GM23248 (cell line): ENCODE measurements at regions not wholly inside any gene's neighbourhood (a gene's known extent, or its start where the extent isn't known, plus 50 kb on each side); places are given as distances from the start of the nearest gene placed in this dataset.

Experiments
- DNase-seq: peaks from one replicate; pipeline ENCODE4 v3.0.0-alpha.2; 2015
- H2AFZ ChIP-seq: fragments of 200-600 bp; sonication (generic); 2 replicates; pipeline ENCODE4 v1.6.1; 2016; ENCODE audit warnings: antibody characterized with exemption
- H3F3A ChIP-seq: fragments of 200-600 bp; sonication (generic); 2 replicates; pipeline ENCODE4 v1.6.1; 2016; ENCODE audit warnings: mild to moderate bottlenecking, antibody characterized with exemption, mixed run types; ENCODE audit not compliant: insufficient read depth
- H3K27ac ChIP-seq: fragments of 200-600 bp; sonication (generic); 2 replicates; pipeline ENCODE4 v1.5.1; 2016; ENCODE audit warnings: mild to moderate bottlenecking
- H3K27me3 ChIP-seq: fragments of 200-600 bp; sonication (generic); replicated peaks from 2 replicates; pipeline ENCODE4 v1.6.1; 2016; ENCODE audit warnings: mild to moderate bottlenecking; ENCODE audit not compliant: insufficient read depth
- H3K36me3 ChIP-seq: fragments of 200-600 bp; sonication (generic); 2 replicates; pipeline ENCODE4 v1.6.1; 2016; ENCODE audit warnings: low read depth, mild to moderate bottlenecking
- H3K4me1 ChIP-seq: fragments of 200-600 bp; sonication (generic); 2 replicates; pipeline ENCODE4 v1.6.1; 2016; ENCODE audit warnings: mild to moderate bottlenecking; ENCODE audit not compliant: insufficient read depth
- H3K4me2 ChIP-seq: fragments of 200-600 bp; sonication (generic); one replicate; pipeline ENCODE4 v1.6.1; 2016; ENCODE audit warnings: mild to moderate bottlenecking; ENCODE audit not compliant: unreplicated experiment
- H3K4me3 ChIP-seq: fragments of 200-600 bp; sonication (generic); 2 replicates; pipeline ENCODE4 v1.5.1; 2016; ENCODE audit warnings: mild to moderate bottlenecking
- H3K79me2 ChIP-seq: fragments of 200-600 bp; sonication (generic); 2 replicates; pipeline ENCODE4 v1.6.1; 2016; ENCODE audit warnings: mild to moderate bottlenecking; ENCODE audit not compliant: insufficient read depth
- H3K9ac ChIP-seq: fragments of 200-600 bp; sonication (generic); 2 replicates; pipeline ENCODE4 v1.6.1; 2016; ENCODE audit warnings: mild to moderate bottlenecking
- H3K9me2 ChIP-seq: fragments of 200-600 bp; sonication (generic); 2 replicates; pipeline ENCODE4 v1.6.1; 2016; ENCODE audit warnings: mixed run types, mild to moderate bottlenecking, moderate library complexity; ENCODE audit not compliant: insufficient read depth
- H3K9me3 ChIP-seq: fragments of 200-600 bp; sonication (generic); one replicate; pipeline ENCODE4 v1.6.1; 2017; ENCODE audit warnings: low read depth
- H4K20me1 ChIP-seq: fragments of 200-600 bp; sonication (generic); 2 replicates; pipeline ENCODE4 v1.6.0; 2016; ENCODE audit not compliant: insufficient read depth
- EZH2 ChIP-seq: fragments of 200-600 bp; sonication (generic); IDR thresholded peaks from 2 replicates; pipeline ENCODE4 v1.6.1; 2018; ENCODE audit warnings: antibody characterized with exemption, mild to moderate bottlenecking; ENCODE audit not compliant: insufficient read depth, poor library complexity, severe bottlenecking
- EZH2phosphoT487 ChIP-seq: fragments of 200-600 bp; sonication (generic); IDR thresholded peaks from 2 replicates; pipeline ENCODE4 v1.6.1; 2018; ENCODE audit warnings: antibody characterized with exemption, moderate library complexity, mild to moderate bottlenecking, low read depth; ENCODE audit not compliant: insufficient read depth
- WGBS, 2 experiments: methylation state at CpG; one replicate each; pipeline ENCODE4 v1.1.6; 2015 to 2017; ENCODE audit warnings: low lambda C conversion rate in 2 of 2, low coverage in 1 of 2; ENCODE audit errors: missing lambda C conversion rate in 2 of 2; 5-methylcytosine and 5-hydroxymethylcytosine counted together
- in situ Hi-C: fragments of 300-500 bp; cut with MboI; formaldehyde crosslinking; loops from 2 replicates; pipeline ENCODE4 v1.15.0; 2020

GRCh38 chr15:99921101-99921500 is 187.9 kb upstream of the LYSMD4 start:
- H3K27ac ChIP-seq: no peak overlapping the region
- H3K79me2 ChIP-seq: no peaks in the 10 kb centered on the region
- H4K20me1 ChIP-seq: no peaks in the 10 kb centered on the region
- no peaks in the 10 kb centered on the region for H3F3A ChIP-seq
- H3K4me3 ChIP-seq: no peak overlapping the region
- H3K27me3 ChIP-seq: 0 out of 2 replicates have a peak, but pooled peaks cover 5% of the 10 kb centered on the region
- no peak overlapping the region for H3K9ac ChIP-seq
- H3K9me3 ChIP-seq: no peaks in the 10 kb centered on the region
- DNase-seq: no peak
- no peaks in the 10 kb centered on the region for H3K9me2 ChIP-seq
- in situ Hi-C loops: no loop called here
- no peak for TF ChIP-seq EZH2phosphoT487
- TF ChIP-seq EZH2: no peak
- no peaks in the 10 kb centered on the region for H3K36me3 ChIP-seq
- no peaks in the 10 kb centered on the region for H3K4me1 ChIP-seq
- no peak overlapping the region for H2AFZ ChIP-seq
- 27 to 36% methylated on average over 4 of the region's 4 CpGs for WGBS, 2 experiments
- H3K4me2 ChIP-seq: no peak overlapping the region

GRCh38 chr15:99918072-99918471 is 184.8 kb upstream of the LYSMD4 start:
- in situ Hi-C loops: no loop called here
- WGBS, 2 experiments: 60% methylated on average over 9 of the region's 9 CpGs

GRCh38 chr15:99917252-99917651 is 184.0 kb upstream of the LYSMD4 start:
- 23 to 25% methylated on average over 6 of the region's 6 CpGs for WGBS, 2 experiments
- Histone ChIP-seq H3K9me2 (no peaks in the 10 kb centered on the region), H3K4me3 (no peak overlapping the region), H3F3A (no peaks in the 10 kb centered on the region), H3K36me3 (no peaks in the 10 kb centered on the region), H2AFZ (no peak overlapping the region), H3K9ac (no peak overlapping the region), H3K27me3 (0 out of 2 replicates have a peak, but pooled peaks cover 5% of the 10 kb centered on the region), H3K4me2 (no peak overlapping the region), H3K9me3 (no peaks in the 10 kb centered on the region), H4K20me1 (no peaks in the 10 kb centered on the region), H3K79me2 (no peaks in the 10 kb centered on the region), H3K27ac (no peak overlapping the region), H3K4me1 (no peaks in the 10 kb centered on the region)
- in situ Hi-C loops: no loop called here
- TF ChIP-seq EZH2 (no peak), EZH2phosphoT487 (no peak)
- no peak for DNase-seq

More at GRCh38 chr15:99918072-99918471, 184.8 kb upstream of the LYSMD4 start:
- H3K4me2 ChIP-seq: no peak overlapping the region
- H3K9ac ChIP-seq: no peak overlapping the region
- no peaks in the 10 kb centered on the region for H3K79me2 ChIP-seq
- H4K20me1 ChIP-seq: no peaks in the 10 kb centered on the region
- no peaks in the 10 kb centered on the region for H3K36me3 ChIP-seq
- TF ChIP-seq EZH2phosphoT487: no peak
- no peak for TF ChIP-seq EZH2
- no peak for DNase-seq
- no peaks in the 10 kb centered on the region for H3K4me1 ChIP-seq
- no peak overlapping the region for H2AFZ ChIP-seq
- H3F3A ChIP-seq: no peaks in the 10 kb centered on the region
- no peaks in the 10 kb centered on the region for H3K9me2 ChIP-seq
- no peaks in the 10 kb centered on the region for H3K9me3 ChIP-seq
- 0 out of 2 replicates have a peak, but pooled peaks cover 5% of the 10 kb centered on the region for H3K27me3 ChIP-seq
- no peak overlapping the region for H3K27ac ChIP-seq
- no peak overlapping the region for H3K4me3 ChIP-seq

GRCh38 chr15:99916668-99917223 is 183.5 kb upstream of the LYSMD4 start:
- WGBS, 2 experiments: 42 to 43% methylated on average over 10 of the region's 10 CpGs
- Histone ChIP-seq H3K27me3 (0 out of 2 replicates have a peak, but pooled peaks cover 5% of the 10 kb centered on the region), H3K27ac (no peak overlapping the region), H4K20me1 (no peaks in the 10 kb centered on the region), H2AFZ (no peak overlapping the region), H3K9me3 (no peaks in the 10 kb centered on the region), H3K36me3 (no peaks in the 10 kb centered on the region), H3F3A (no peaks in the 10 kb centered on the region), H3K4me2 (no peak overlapping the region), H3K9me2 (no peaks in the 10 kb centered on the region), H3K9ac (no peak overlapping the region), H3K4me3 (no peak overlapping the region), H3K4me1 (no peaks in the 10 kb centered on the region), H3K79me2 (no peaks in the 10 kb centered on the region)
- in situ Hi-C loops: no loop called here
- TF ChIP-seq EZH2phosphoT487 (no peak), EZH2 (no peak)
- no peak for DNase-seq
